WTC11 (cell line): ENCODE measurements at regions not wholly inside any gene's neighbourhood (a gene's known extent, or its start where the extent isn't known, plus 50 kb on each side); places are given as distances from the start of the nearest gene placed in this dataset.

Source experiments
- ATAC-seq: fragments of 200-7000 bp; cut with Tn5 transposase; 2 replicates; pipeline ENCODE4 v1.10.0; 2021; ENCODE audit warnings: mild to moderate bottlenecking, moderate library complexity
- CTCF ChIA-PET: fragments of 300-600 bp; sonication (Branson Sonifier 250); formaldehyde crosslinking; loops from one replicate; lab custom pipeline; 2021; ENCODE audit warnings: antibody characterized with exemption; lab: Charles Lee
- POLR2A ChIA-PET: fragments of 350-600 bp; sonication (Branson Sonifier 250); formaldehyde crosslinking; loops from one replicate; lab custom pipeline; 2021; ENCODE audit warnings: antibody characterized with exemption; lab: Charles Lee
- DNase-seq: peaks from one replicate; pipeline ENCODE4 v3.0.0; 2021; ENCODE audit warnings: low spot score
- H3K27ac Mint-ChIP-seq: 2 replicates; pipeline ENCODE4 v1.8.0; 2021; ENCODE audit warnings: mixed read lengths
- H3K27me3 Mint-ChIP-seq: 2 replicates; pipeline ENCODE4 v1.8.0; 2021; ENCODE audit warnings: low read depth, mild to moderate bottlenecking, moderate library complexity, mixed read lengths
- H3K36me3 Mint-ChIP-seq: 2 replicates; pipeline ENCODE4 v1.8.0; 2021; ENCODE audit warnings: mixed read lengths
- H3K4me1 Mint-ChIP-seq: 2 replicates; pipeline ENCODE4 v1.8.0; 2022; ENCODE audit warnings: mixed read lengths
- H3K4me3 Mint-ChIP-seq: 2 replicates; pipeline ENCODE4 v1.8.0; 2021; ENCODE audit warnings: mild to moderate bottlenecking, moderate library complexity, mixed read lengths
- H3K9me3 Mint-ChIP-seq: 2 replicates; pipeline ENCODE4 v1.8.0; 2021; ENCODE audit warnings: mixed read lengths
- CREM ChIP-seq: sonication (generic); formaldehyde crosslinking; IDR thresholded peaks from 2 replicates; pipeline ENCODE4 v1.8.1; 2022; ENCODE audit warnings: mild to moderate bottlenecking, missing genetic modification reagents, moderate library complexity
- GABPB1 ChIP-seq: sonication (generic); formaldehyde crosslinking; IDR thresholded peaks from 2 replicates; pipeline ENCODE4 v1.8.1; 2023; ENCODE audit warnings: mild to moderate bottlenecking, missing genetic modification reagents
- GTF2I ChIP-seq: fragments of 250-450 bp; sonication (Bioruptor Pico); conservative IDR thresholded peaks from 2 replicates; pipeline ENCODE4 v1.4.0; 2021; ENCODE audit warnings: mild to moderate bottlenecking
- NFATC4 ChIP-seq: fragments of 250-450 bp; sonication (Bioruptor Pico); IDR thresholded peaks from 2 replicates; pipeline ENCODE4 v1.9.0; 2021; ENCODE audit warnings: mild to moderate bottlenecking
- NR1H2 ChIP-seq: sonication (generic); formaldehyde crosslinking; IDR thresholded peaks from 2 replicates; pipeline ENCODE4 v1.9.0; 2021; ENCODE audit warnings: mild to moderate bottlenecking, moderate library complexity, missing genetic modification reagents
- PRDM15 ChIP-seq: sonication (generic); formaldehyde crosslinking; IDR thresholded peaks from 2 replicates; pipeline ENCODE4 v1.8.0; 2022; ENCODE audit warnings: missing genetic modification reagents
- PREB ChIP-seq: sonication (generic); formaldehyde crosslinking; IDR thresholded peaks from 2 replicates; pipeline ENCODE4 v1.8.1; 2022; ENCODE audit warnings: mild to moderate bottlenecking, missing genetic modification reagents, moderate library complexity, borderline replicate concordance
- PRRX2 ChIP-seq: fragments of 250-450 bp; sonication (Bioruptor Pico); IDR thresholded peaks from 2 replicates; pipeline ENCODE4 v1.8.0; 2021; ENCODE audit warnings: mild to moderate bottlenecking
- SMAD4 ChIP-seq: sonication (generic); formaldehyde crosslinking; IDR thresholded peaks from 2 replicates; pipeline ENCODE4 v1.8.0; 2022; ENCODE audit warnings: mild to moderate bottlenecking, missing genetic modification reagents
- ZMAT4 ChIP-seq: fragments of 250-450 bp; sonication (Bioruptor Pico); IDR thresholded peaks from 2 replicates; pipeline ENCODE4 v1.9.0; 2021; ENCODE audit warnings: mild to moderate bottlenecking
- ZNF263 ChIP-seq: sonication (generic); formaldehyde crosslinking; IDR thresholded peaks from 2 replicates; pipeline ENCODE4 v1.8.1; 2022; ENCODE audit warnings: low read depth, mild to moderate bottlenecking, moderate library complexity, missing genetic modification reagents
- ZNF317 ChIP-seq: sonication (generic); formaldehyde crosslinking; IDR thresholded peaks from 2 replicates; pipeline ENCODE4 v1.8.1; 2023; ENCODE audit warnings: low read depth, mild to moderate bottlenecking, moderate library complexity, missing genetic modification reagents, borderline replicate concordance
- ZSCAN18 ChIP-seq: fragments of 250-450 bp; sonication (Bioruptor Pico); IDR thresholded peaks from 2 replicates; pipeline ENCODE4 v2.1.2; 2022; ENCODE audit warnings: mild to moderate bottlenecking, moderate library complexity
- TF ChIP-seq, protein P1 (sequence below): sonication (generic); formaldehyde crosslinking; IDR thresholded peaks from 2 replicates; pipeline ENCODE4 v1.8.0; 2022; ENCODE audit warnings: mild to moderate bottlenecking, missing genetic modification reagents
- TF ChIP-seq, protein P2 (sequence below): fragments of 250-450 bp; sonication (Bioruptor Pico); IDR thresholded peaks from 2 replicates; pipeline ENCODE4 v1.9.0; 2021; ENCODE audit warnings: moderate library complexity, mild to moderate bottlenecking, inconsistent platforms, borderline replicate concordance
- TF ChIP-seq, protein P3 (sequence below): sonication (generic); formaldehyde crosslinking; IDR thresholded peaks from 2 replicates; pipeline ENCODE4 v1.8.1; 2023; ENCODE audit warnings: mild to moderate bottlenecking, missing genetic modification reagents, borderline replicate concordance

DNA sequence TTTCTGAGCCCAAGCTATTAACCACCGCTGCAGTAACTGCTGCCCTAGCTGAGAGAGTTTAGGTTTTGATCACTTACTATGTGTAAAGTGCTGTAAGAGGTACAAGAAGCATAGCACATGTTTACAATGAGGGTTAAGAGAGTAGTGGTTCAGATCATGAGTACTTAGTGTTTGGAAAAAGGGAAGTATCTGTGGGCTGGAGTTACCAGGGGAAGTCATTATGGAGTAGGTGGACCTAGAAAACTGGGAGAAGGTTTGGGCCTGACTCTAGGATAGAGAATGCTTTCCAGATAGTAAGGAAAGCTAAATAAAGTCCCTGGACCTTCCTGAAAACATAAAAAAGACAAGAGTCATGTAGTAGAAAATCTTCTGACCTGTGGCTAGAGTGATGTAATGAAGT lies 149.6 kb upstream of the PLXNA2 start:
- H3K27me3 Mint-ChIP-seq = no peaks in the 10 kb centered on the region
- TF ChIP-seq NR1H2 (no peak), SMAD4 (CRISPR knock-in tag) (no peak), GTF2I (CRISPR knock-in tag) (no peak), GABPB1 (no peak), ZNF263 (CRISPR knock-in tag) (no peak), PREB (CRISPR knock-in tag) (no peak), PRRX2 (CRISPR knock-in tag) (no peak), ZSCAN18 (CRISPR knock-in tag) (no peak)
- TF ChIP-seq, protein P1, sequence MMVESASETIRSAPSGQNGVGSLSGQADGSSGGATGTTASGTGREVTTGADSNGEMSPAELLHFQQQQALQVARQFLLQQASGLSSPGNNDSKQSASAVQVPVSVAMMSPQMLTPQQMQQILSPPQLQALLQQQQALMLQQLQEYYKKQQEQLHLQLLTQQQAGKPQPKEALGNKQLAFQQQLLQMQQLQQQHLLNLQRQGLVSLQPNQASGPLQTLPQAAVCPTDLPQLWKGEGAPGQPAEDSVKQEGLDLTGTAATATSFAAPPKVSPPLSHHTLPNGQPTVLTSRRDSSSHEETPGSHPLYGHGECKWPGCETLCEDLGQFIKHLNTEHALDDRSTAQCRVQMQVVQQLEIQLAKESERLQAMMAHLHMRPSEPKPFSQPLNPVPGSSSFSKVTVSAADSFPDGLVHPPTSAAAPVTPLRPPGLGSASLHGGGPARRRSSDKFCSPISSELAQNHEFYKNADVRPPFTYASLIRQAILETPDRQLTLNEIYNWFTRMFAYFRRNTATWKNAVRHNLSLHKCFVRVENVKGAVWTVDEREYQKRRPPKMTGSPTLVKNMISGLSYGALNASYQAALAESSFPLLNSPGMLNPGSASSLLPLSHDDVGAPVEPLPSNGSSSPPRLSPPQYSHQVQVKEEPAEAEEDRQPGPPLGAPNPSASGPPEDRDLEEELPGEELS (CRISPR knock-in tag) = no peak
- TF ChIP-seq, protein P2, sequence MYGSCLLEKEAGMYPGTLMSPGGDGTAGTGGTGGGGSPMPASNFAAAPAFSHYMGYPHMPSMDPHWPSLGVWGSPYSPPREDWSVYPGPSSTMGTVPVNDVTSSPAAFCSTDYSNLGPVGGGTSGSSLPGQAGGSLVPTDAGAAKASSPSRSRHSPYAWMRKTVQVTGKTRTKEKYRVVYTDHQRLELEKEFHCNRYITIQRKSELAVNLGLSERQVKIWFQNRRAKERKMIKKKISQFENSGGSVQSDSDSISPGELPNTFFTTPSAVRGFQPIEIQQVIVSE (CRISPR knock-in tag) = no peak
- TF ChIP-seq, protein P3, sequence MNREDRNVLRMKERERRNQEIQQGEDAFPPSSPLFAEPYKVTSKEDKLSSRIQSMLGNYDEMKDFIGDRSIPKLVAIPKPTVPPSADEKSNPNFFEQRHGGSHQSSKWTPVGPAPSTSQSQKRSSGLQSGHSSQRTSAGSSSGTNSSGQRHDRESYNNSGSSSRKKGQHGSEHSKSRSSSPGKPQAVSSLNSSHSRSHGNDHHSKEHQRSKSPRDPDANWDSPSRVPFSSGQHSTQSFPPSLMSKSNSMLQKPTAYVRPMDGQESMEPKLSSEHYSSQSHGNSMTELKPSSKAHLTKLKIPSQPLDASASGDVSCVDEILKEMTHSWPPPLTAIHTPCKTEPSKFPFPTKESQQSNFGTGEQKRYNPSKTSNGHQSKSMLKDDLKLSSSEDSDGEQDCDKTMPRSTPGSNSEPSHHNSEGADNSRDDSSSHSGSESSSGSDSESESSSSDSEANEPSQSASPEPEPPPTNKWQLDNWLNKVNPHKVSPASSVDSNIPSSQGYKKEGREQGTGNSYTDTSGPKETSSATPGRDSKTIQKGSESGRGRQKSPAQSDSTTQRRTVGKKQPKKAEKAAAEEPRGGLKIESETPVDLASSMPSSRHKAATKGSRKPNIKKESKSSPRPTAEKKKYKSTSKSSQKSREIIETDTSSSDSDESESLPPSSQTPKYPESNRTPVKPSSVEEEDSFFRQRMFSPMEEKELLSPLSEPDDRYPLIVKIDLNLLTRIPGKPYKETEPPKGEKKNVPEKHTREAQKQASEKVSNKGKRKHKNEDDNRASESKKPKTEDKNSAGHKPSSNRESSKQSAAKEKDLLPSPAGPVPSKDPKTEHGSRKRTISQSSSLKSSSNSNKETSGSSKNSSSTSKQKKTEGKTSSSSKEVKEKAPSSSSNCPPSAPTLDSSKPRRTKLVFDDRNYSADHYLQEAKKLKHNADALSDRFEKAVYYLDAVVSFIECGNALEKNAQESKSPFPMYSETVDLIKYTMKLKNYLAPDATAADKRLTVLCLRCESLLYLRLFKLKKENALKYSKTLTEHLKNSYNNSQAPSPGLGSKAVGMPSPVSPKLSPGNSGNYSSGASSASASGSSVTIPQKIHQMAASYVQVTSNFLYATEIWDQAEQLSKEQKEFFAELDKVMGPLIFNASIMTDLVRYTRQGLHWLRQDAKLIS (CRISPR knock-in tag) = no peak
- ATAC-seq (no peak), DNase-seq (no peak)
- no peaks in the 10 kb centered on the region for H3K4me1 Mint-ChIP-seq
- no peaks in the 10 kb centered on the region for H3K36me3 Mint-ChIP-seq
- H3K9me3 Mint-ChIP-seq = peaks cover 11% of the 10 kb centered on the region
- ChIA-PET CTCF (no interaction called here), POLR2A (no interaction called here)
- H3K27ac Mint-ChIP-seq = no peak overlapping the region
- H3K4me3 Mint-ChIP-seq = no peak overlapping the region

GRCh38 chr1:208397286-208397685 lies 153.1 kb upstream of the PLXNA2 start:
- no peaks in the 10 kb centered on the region for H3K4me1 Mint-ChIP-seq
- ATAC-seq (no peak), DNase-seq (no peak)
- H3K36me3 Mint-ChIP-seq = no peaks in the 10 kb centered on the region
- no peak overlapping the region for H3K27ac Mint-ChIP-seq
- H3K9me3 Mint-ChIP-seq = peaks cover 14% of the 10 kb centered on the region
- no peak overlapping the region for H3K4me3 Mint-ChIP-seq
- ChIA-PET CTCF (no interaction called here), POLR2A (no interaction called here)
- TF ChIP-seq ZMAT4 (CRISPR knock-in tag) (no peak), NFATC4 (CRISPR knock-in tag) (no peak), CREM (no peak), PRDM15 (CRISPR knock-in tag) (no peak), NR1H2 (no peak), ZNF317 (no peak)
- TF ChIP-seq, all 79 proteins: peak for 0
- H3K27me3 Mint-ChIP-seq = no peaks in the 10 kb centered on the region
